ENCODE measurements at regions not wholly inside any gene's neighbourhood (a gene's known extent, or its start where the extent isn't known, plus 50 kb on each side); places are given as distances from the start of the nearest gene placed in this dataset.
"Not testable (repeated sequence)": the region's sequence is repeated elsewhere in the genome, so short reads cannot be mapped to it uniquely, and the experiment has no call there.

DNA sequence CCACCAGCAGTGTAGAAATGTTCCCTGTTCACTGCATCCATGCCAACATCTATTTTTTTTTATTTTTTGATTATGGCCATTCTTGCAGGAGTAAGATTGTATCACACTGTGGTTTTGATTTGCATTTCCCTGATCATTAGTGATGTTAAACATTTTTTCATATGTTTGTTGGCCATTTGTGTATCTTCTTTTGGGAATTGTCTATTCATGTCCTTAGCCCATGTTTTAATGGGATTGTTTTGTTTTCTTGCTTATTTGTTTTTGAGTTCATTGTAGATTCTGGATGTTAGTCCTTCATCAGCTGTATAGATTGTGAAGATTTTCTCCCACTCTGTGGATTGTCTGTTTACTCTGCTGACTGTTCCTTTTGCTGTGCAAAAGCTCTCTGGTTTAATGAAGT, 126.9 kb downstream of the NDFIP2 start:
- DNase-seq (ENCODE audit: low spot score): not testable (repeated sequence)

Measured in activated CD4-positive, alpha-beta T cell treated with anti-CD3 and anti-CD28 coated beads, Interleukin-2, Interleukin-4, amounts not matched to agents 100 ng/mL and 50 ng/mL, durations not matched to agents 16 hours and 8 hours (primary cell).